IPS-15b (cell line): ENCODE measurements at regions not wholly inside any gene's neighbourhood (a gene's known extent, or its start where the extent isn't known, plus 50 kb on each side); places are given as distances from the start of the nearest gene placed in this dataset.

Experiments used
- H3K27me3 ChIP-seq: one replicate; pipeline ENCODE4 v1.6.1; 2013; ENCODE audit warnings: low read length; ENCODE audit not compliant: control insufficient read depth, insufficient read depth
- H3K36me3 ChIP-seq: one replicate; pipeline ENCODE4 v1.6.1; 2013; ENCODE audit warnings: low read length; ENCODE audit not compliant: control insufficient read depth, insufficient read depth
- H3K4me1 ChIP-seq: one replicate; pipeline ENCODE4 v1.6.1; 2013; ENCODE audit warnings: mild to moderate bottlenecking, low read length; ENCODE audit not compliant: control insufficient read depth, insufficient read depth
- H3K4me3 ChIP-seq: one replicate; pipeline ENCODE4 v1.5.1; 2013; ENCODE audit warnings: low read depth, low read length
- H3K9ac ChIP-seq: one replicate; pipeline ENCODE4 v1.6.1; 2013; ENCODE audit warnings: low read depth, mild to moderate bottlenecking, low read length
- H3K9me3 ChIP-seq: one replicate; pipeline ENCODE4 v1.6.1; 2013; ENCODE audit warnings: mild to moderate bottlenecking, low read length; ENCODE audit not compliant: control insufficient read depth, insufficient read depth

GRCh38 chr3:102299125-102299877, 135.5 kb upstream of the ZPLD1 start:
- no peaks in the 10 kb centered on the region for H3K4me1 ChIP-seq
- no peak overlapping the region for H3K9ac ChIP-seq
- H3K9me3 ChIP-seq = no peaks in the 10 kb centered on the region
- H3K27me3 ChIP-seq = no peaks in the 10 kb centered on the region
- no peak overlapping the region for H3K4me3 ChIP-seq
- H3K36me3 ChIP-seq = no peaks in the 10 kb centered on the region

- no peaks in the 10 kb centered on the region for H3K27me3 ChIP-seq
- H3K9me3 ChIP-seq = no peaks in the 10 kb centered on the region
- H3K36me3 ChIP-seq = no peaks in the 10 kb centered on the region
- no peak overlapping the region for H3K4me3 ChIP-seq
- H3K9ac ChIP-seq = no peak overlapping the region
- no peaks in the 10 kb centered on the region for H3K4me1 ChIP-seq
Measured at GRCh38 chr3:102301155-102301880, 133.5 kb upstream of the ZPLD1 start.

- no peak overlapping the region for H3K9ac ChIP-seq
- H3K4me3 ChIP-seq = no peak overlapping the region
- no peaks in the 10 kb centered on the region for H3K27me3 ChIP-seq
- H3K36me3 ChIP-seq = no peaks in the 10 kb centered on the region
- H3K4me1 ChIP-seq = no peaks in the 10 kb centered on the region
- H3K9me3 ChIP-seq = no peaks in the 10 kb centered on the region
Measured at GRCh38 chr3:102302020-102302419, 132.8 kb upstream of the ZPLD1 start.

GRCh38 chr3:102304550-102304949, 130.3 kb upstream of the ZPLD1 start:
- no peaks in the 10 kb centered on the region for H3K9me3 ChIP-seq
- no peak overlapping the region for H3K4me3 ChIP-seq
- no peaks in the 10 kb centered on the region for H3K27me3 ChIP-seq
- H3K4me1 ChIP-seq = no peaks in the 10 kb centered on the region
- H3K9ac ChIP-seq = no peak overlapping the region
- H3K36me3 ChIP-seq = no peaks in the 10 kb centered on the region

- no peak overlapping the region for H3K9ac ChIP-seq
- H3K36me3 ChIP-seq = no peaks in the 10 kb centered on the region
- no peak overlapping the region for H3K4me3 ChIP-seq
- H3K4me1 ChIP-seq = no peaks in the 10 kb centered on the region
- H3K27me3 ChIP-seq = no peaks in the 10 kb centered on the region
- H3K9me3 ChIP-seq = no peaks in the 10 kb centered on the region
Measured at GRCh38 chr3:102307442-102307841, 127.4 kb upstream of the ZPLD1 start.

- Histone ChIP-seq H3K36me3 (no peaks in the 10 kb centered on the region), H3K4me1 (no peaks in the 10 kb centered on the region), H3K27me3 (no peaks in the 10 kb centered on the region), H3K9me3 (no peaks in the 10 kb centered on the region), H3K9ac (no peak overlapping the region), H3K4me3 (no peak overlapping the region)
Measured at GRCh38 chr3:102329066-102329465, 105.7 kb upstream of the ZPLD1 start.

GRCh38 chr3:102329561-102329960, 105.3 kb upstream of the ZPLD1 start:
- H3K4me1 ChIP-seq = no peaks in the 10 kb centered on the region
- H3K27me3 ChIP-seq = no peaks in the 10 kb centered on the region
- H3K9ac ChIP-seq = no peak overlapping the region
- H3K4me3 ChIP-seq = no peak overlapping the region
- no peaks in the 10 kb centered on the region for H3K36me3 ChIP-seq
- H3K9me3 ChIP-seq = no peaks in the 10 kb centered on the region

GRCh38 chr3:102332205-102332604, 102.6 kb upstream of the ZPLD1 start:
- H3K4me3 ChIP-seq = no peak overlapping the region
- no peaks in the 10 kb centered on the region for H3K9me3 ChIP-seq
- H3K4me1 ChIP-seq = no peaks in the 10 kb centered on the region
- H3K9ac ChIP-seq = no peak overlapping the region
- no peaks in the 10 kb centered on the region for H3K27me3 ChIP-seq
- no peaks in the 10 kb centered on the region for H3K36me3 ChIP-seq

- no peak overlapping the region for H3K9ac ChIP-seq
Measured at GRCh38 chr3:102332934-102333333, 101.9 kb upstream of the ZPLD1 start.

GRCh38 chr3:102336130-102336529, 98.7 kb upstream of the ZPLD1 start:
- Histone ChIP-seq H3K27me3 (no peaks in the 10 kb centered on the region), H3K9ac (no peak overlapping the region), H3K4me3 (no peak overlapping the region), H3K36me3 (no peaks in the 10 kb centered on the region), H3K9me3 (no peaks in the 10 kb centered on the region), H3K4me1 (no peaks in the 10 kb centered on the region)

More at GRCh38 chr3:102332934-102333333, 101.9 kb upstream of the ZPLD1 start:
- Histone ChIP-seq H3K27me3 (no peaks in the 10 kb centered on the region), H3K4me3 (no peak overlapping the region), H3K36me3 (no peaks in the 10 kb centered on the region), H3K4me1 (no peaks in the 10 kb centered on the region), H3K9me3 (no peaks in the 10 kb centered on the region)

- Histone ChIP-seq H3K4me1 (no peaks in the 10 kb centered on the region), H3K4me3 (no peak overlapping the region), H3K27me3 (no peaks in the 10 kb centered on the region), H3K9ac (no peak overlapping the region), H3K9me3 (no peaks in the 10 kb centered on the region), H3K36me3 (no peaks in the 10 kb centered on the region)
Measured at GRCh38 chr3:102339671-102340070, 95.1 kb upstream of the ZPLD1 start.

GRCh38 chr3:102346897-102347296, 87.9 kb upstream of the ZPLD1 start:
- Histone ChIP-seq H3K27me3 (no peaks in the 10 kb centered on the region), H3K4me1 (no peaks in the 10 kb centered on the region), H3K9me3 (no peaks in the 10 kb centered on the region), H3K9ac (no peak overlapping the region), H3K4me3 (no peak overlapping the region), H3K36me3 (no peaks in the 10 kb centered on the region)
